ENCODE measurements at regions not wholly inside any gene's neighbourhood (a gene's known extent, or its start where the extent isn't known, plus 50 kb on each side); places are given as distances from the start of the nearest gene placed in this dataset.

- TF ChIP-seq CTCF (IDR thresholded peaks at IDR 0.05) (no peak), POLR2A (IDR thresholded peaks at IDR 0.05) (no peak)
These were observed 99.9 kb downstream of the PHETA1 start for GRCh38 chr12:111268738-111269572.

Measured in uterus (tissue), 2 donors.